SKM-1 treated with dmso at 0.1 percent for 144 hours (cell line): ENCODE measurements at regions not wholly inside any gene's neighbourhood (a gene's known extent, or its start where the extent isn't known, plus 50 kb on each side); places are given as distances from the start of the nearest gene placed in this dataset.

Experiments used
- DNase-seq: peaks from one replicate; lab custom pipeline; 2025; ENCODE audit not compliant: unreplicated experiment; lab: John Stamatoyannopoulos, UW

DNA sequence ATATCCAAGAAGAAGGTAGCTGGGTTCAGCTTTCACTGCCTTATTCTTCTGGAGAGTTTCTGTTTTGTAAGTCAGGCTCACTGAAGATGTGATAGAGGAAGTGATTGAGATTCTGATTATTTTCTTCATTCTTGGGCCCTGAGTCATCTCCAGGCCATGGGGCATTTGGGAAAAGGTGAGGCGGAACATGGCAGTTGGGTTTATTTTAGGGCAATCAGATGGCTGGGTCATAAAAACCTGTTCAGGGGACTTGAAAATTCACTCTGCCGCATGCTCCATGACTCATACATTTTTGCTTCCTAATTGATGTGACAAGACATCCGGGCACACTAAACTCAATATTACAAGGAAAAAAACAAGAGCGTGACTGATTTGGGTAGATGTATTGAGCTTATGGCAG lies 265.7 kb upstream of the KLF4 start:
- no peak for DNase-seq

DNA sequence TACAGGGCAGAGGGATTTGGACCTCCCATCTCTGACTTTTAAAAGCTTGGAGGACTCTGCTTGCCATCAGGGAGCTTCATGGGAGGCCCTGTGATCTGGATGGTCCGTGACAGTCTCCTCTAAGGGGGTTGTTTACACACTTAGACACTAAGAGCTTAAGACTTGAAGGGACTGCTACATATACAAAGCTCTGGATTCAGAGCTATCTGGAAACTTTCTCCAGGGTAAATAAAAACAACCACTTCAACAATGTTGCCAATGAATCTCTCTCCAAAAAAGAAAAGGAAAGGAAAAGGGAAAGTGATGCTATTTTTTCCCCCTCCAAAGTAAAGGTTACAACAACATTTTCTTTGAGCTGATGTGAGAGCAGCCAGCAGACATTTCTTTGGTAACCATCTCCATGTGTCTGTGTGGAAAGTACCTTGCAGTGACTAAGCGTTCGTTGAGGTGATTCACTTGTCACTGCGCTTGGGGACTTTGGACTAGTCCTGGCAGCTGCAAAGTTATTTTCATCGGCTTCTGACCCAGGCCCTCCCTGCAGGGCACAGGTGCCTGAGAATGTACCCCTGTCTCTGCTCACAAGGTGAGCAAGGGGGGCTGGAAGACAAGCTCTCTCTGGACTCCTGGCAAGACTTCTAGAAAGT lies 262.1 kb upstream of the KLF4 start:
- no peak for DNase-seq

GRCh38 chr9:107750741-107751566 lies 261.4 kb upstream of the KLF4 start:
- DNase-seq = peak; percentile 12

DNA sequence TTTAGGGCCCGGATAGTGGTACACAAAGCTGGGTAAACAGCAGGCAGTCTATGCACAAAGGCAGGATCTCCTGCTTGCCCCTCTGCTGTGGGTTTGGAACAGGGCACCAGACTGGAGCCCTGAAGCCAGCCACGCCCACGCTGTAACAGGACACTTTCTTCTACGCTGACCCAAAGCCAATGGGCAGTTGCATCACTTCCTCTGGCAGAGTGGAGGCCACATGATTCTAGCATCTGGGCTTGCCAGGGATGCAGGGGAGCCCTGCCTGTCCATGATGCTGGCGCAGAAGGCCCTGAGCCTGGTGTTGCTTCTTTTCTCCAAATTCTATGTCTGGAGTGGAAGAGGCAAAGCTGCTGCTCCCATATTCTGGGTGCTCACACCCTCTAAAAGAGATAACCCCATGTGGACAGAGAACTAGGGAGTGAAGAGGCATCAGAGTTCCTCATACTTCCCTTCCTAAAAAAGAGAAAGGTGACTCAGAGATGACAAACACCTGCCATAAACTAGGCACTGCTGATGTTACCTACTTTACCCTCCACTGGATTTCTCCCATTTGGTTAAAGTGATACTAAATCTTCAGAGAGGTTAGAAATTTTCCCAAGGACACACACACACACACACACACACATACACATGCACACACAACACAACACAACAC lies 260.3 kb upstream of the KLF4 start:
- DNase-seq = peak; percentile 21

DNA sequence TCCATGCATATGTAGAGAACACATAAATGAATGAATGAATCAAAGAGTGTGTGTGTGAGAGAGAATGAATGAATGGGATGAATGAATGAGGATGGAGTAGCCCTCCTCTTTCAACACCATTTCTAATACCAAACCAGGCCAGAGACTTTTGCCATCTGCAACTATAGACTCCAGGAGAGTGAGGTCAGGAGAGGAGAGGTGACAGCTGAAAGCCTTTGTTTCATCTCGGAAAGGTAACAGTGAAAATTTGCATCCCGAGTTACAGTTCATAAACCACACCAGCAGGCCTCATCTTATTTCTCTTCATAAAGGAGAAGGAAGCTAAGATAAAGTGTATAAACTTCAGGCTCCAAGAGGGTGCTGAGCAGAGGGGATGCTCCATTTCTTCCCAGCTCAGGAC lies 255.3 kb upstream of the KLF4 start:
- no peak for DNase-seq

- no peak for DNase-seq
These were observed 253.2 kb upstream of the KLF4 start for GRCh38 chr9:107742531-107743309.

- no peak for DNase-seq
These were observed 250.8 kb upstream of the KLF4 start for GRCh38 chr9:107740088-107740980.

GRCh38 chr9:107739601-107740082 lies 250.1 kb upstream of the KLF4 start:
- no peak for DNase-seq

DNA sequence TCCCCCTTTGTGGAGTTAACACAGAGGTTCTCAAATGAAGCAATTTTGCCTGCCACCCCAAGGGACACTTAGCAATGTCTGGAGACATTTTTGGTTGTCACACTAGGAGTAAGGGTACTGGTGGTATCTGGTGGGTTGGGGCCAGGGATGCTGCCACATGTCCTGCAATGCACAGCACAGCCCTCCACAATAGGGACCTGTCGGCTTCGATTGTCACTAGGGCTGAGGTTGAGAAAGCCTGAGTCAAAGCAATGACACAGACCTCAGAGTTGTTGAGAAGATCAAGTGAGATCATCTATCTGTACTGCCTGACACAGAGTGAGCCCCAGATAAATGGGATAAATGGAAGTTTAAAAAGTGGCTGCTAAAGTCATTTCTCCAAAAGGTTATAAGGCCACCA lies 249.2 kb upstream of the KLF4 start:
- peak; percentile 2 for DNase-seq

DNA sequence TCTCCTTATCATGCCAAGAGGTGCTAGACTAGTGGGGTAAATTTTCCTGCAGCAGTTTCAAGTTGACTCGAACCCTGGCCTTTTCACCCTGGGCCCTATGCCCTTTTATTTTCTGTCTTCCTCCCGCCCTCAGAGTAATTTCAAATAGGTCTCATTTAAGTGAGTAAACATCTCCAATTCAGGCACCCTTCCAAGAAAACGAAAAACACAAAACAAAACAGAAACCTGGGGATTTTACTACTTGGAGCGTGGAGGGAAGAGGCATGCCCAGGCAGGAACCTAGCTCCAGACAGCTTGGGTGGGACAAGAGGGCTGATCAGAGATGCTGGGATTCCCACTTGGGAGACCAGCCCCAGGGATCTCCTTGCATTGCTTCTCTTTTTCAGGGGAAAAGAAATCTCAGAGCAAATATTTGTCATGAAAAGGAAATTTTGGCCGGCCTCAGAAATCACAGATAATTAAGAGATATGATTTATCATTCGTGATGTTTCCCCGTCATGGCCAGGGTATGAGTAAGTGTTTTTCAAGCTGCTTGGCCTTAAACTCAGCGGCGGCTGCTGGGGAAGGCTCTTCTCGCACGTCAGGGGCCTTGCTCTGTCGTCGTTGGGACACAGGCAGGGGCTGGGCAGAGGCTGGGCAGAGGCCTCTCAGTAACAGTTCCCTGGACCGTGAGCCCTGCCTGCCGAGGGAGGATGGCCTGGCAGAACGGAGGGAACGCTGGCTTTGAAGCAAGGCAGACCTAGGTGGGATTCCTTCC lies 248.6 kb upstream of the KLF4 start:
- DNase-seq = no peak

DNA sequence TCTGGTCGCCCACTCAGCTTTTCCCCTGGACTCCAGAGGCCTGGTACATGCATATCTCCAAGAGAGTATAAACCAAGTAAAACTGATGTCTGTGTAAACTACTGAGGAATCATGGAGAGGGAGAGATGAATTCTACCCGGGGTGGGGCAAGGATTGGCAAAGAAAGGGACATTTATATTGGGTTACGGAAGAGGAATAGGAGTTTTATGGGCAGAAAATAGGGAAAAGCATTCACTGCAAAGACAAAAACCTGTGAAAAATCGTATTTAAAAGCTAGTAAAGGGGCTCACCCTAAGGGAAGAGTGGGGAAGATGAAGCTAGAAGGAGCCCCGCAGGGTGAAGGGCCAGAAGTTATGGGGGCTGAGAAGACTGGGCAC lies 248.0 kb upstream of the KLF4 start:
- DNase-seq = no peak

- no peak for DNase-seq
These were observed 246.3 kb upstream of the KLF4 start for GRCh38 chr9:107735821-107736220.

DNA sequence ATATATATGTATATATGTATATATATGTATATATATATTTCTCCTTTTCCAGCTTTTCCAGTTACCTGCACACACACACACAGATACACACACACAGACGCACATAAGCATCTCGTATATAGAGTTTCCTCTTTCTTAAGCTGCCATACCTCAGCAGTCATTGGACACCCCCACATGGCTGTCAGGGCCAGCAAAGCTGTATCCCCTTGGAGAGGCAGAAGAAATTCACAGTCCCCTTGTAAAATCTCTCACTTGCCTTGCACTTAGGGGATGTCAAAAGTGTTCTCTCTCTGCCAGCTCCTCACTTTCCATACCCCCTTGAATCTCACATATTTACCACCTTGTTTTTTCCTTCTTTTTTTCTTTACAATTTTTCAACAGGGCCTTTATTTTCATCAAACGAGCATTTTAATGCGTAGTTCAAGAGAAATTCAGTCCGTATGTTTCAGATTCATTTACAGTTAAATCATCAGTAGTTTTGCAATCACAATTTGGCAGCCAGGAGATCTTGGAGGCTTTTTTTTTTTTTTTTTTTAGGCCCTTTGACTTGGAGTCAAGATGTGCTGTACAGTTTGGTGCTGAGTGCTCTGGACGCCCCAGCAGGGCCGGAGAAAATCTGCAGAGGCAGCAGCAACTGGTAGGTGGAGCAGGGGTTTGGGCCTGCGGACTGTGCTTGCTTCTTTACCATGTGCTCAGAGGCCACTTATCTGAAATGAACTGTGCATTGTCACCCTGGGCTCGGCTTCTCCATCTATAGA lies 244.9 kb upstream of the KLF4 start:
- no peak for DNase-seq

- DNase-seq = no peak
These were observed 243.9 kb upstream of the KLF4 start for GRCh38 chr9:107733523-107733894.

GRCh38 chr9:107732781-107733522 lies 243.4 kb upstream of the KLF4 start:
- DNase-seq = no peak

- no peak for DNase-seq
These were observed 241.7 kb upstream of the KLF4 start for GRCh38 chr9:107731115-107731762.

GRCh38 chr9:107730666-107731065 lies 241.1 kb upstream of the KLF4 start:
- no peak for DNase-seq
